ENCODE measurements at regions not wholly inside any gene's neighbourhood (a gene's known extent, or its start where the extent isn't known, plus 50 kb on each side); places are given as distances from the start of the nearest gene placed in this dataset.
"Not testable (repeated sequence)": the region's sequence is repeated elsewhere in the genome, so short reads cannot be mapped to it uniquely, and the experiment has no call there.

- TF ChIP-seq CTCF (IDR thresholded peaks at IDR 0.05; ENCODE audit: low read depth, low read length), result no peak
- Histone ChIP-seq H3K9me3 (no peaks in the 10 kb centered on the region), H3K4me1 (no peaks in the 10 kb centered on the region), H3K36me3 (no peaks in the 10 kb centered on the region), H3K27me3 (no peaks in the 10 kb centered on the region), H3K4me3 (ENCODE audit: low read depth, low read length) (no peak overlapping the region)
- DNase-seq, result no peak
These were observed 751.2 kb upstream of the NRXN1 start for GRCh38 chr2:51782921-51783765.

- no peaks in the 10 kb centered on the region for H3K4me1 ChIP-seq
- no peak overlapping the region for H3K4me3 ChIP-seq (ENCODE audit: low read depth, low read length)
- DNase-seq, result no peak
- no peaks in the 10 kb centered on the region for H3K27me3 ChIP-seq
- no peaks in the 10 kb centered on the region for H3K36me3 ChIP-seq
- no peak for TF ChIP-seq CTCF (IDR thresholded peaks at IDR 0.05; ENCODE audit: low read depth, low read length)
- no peaks in the 10 kb centered on the region for H3K9me3 ChIP-seq
These were observed 749.8 kb upstream of the NRXN1 start for GRCh38 chr2:51781691-51782090.

- H3K36me3 ChIP-seq, result no peaks in the 10 kb centered on the region
- H3K4me3 ChIP-seq (ENCODE audit: low read depth, low read length), result no peak overlapping the region
- no peaks in the 10 kb centered on the region for H3K4me1 ChIP-seq
- no peak for TF ChIP-seq CTCF (IDR thresholded peaks at IDR 0.05; ENCODE audit: low read depth, low read length)
- no peak for DNase-seq
- H3K27me3 ChIP-seq, result no peaks in the 10 kb centered on the region
- H3K9me3 ChIP-seq, result no peaks in the 10 kb centered on the region
These were observed 748.4 kb upstream of the NRXN1 start for GRCh38 chr2:51780353-51780752.

- not testable (repeated sequence) for H3K4me1 ChIP-seq; H3K9me3 ChIP-seq; H3K36me3 ChIP-seq; DNase-seq; H3K27me3 ChIP-seq; H3K4me3 ChIP-seq (ENCODE audit: low read depth, low read length)
These were observed 747.8 kb upstream of the NRXN1 start for GRCh38 chr2:51779723-51780122.

- no peaks in the 10 kb centered on the region for H3K27me3 ChIP-seq
- no peaks in the 10 kb centered on the region for H3K36me3 ChIP-seq
- no peak overlapping the region for H3K4me3 ChIP-seq (ENCODE audit: low read depth, low read length)
- DNase-seq, result no peak
- H3K4me1 ChIP-seq, result no peaks in the 10 kb centered on the region
- no peaks in the 10 kb centered on the region for H3K9me3 ChIP-seq
- no peak for TF ChIP-seq CTCF (IDR thresholded peaks at IDR 0.05; ENCODE audit: low read depth, low read length)
These were observed 746.9 kb upstream of the NRXN1 start for GRCh38 chr2:51778806-51779205.

GRCh38 chr2:51774606-51775005 is 742.7 kb upstream of the NRXN1 start:
- not testable (repeated sequence) for H3K27me3 ChIP-seq; H3K4me3 ChIP-seq (ENCODE audit: low read depth, low read length); H3K9me3 ChIP-seq; H3K36me3 ChIP-seq; DNase-seq; H3K4me1 ChIP-seq

GRCh38 chr2:51760441-51760840 is 728.5 kb upstream of the NRXN1 start:
- no peak for TF ChIP-seq CTCF (IDR thresholded peaks at IDR 0.05; ENCODE audit: low read depth, low read length)
- H3K4me1 ChIP-seq, result no peaks in the 10 kb centered on the region
- no peak overlapping the region for H3K4me3 ChIP-seq (ENCODE audit: low read depth, low read length)
- H3K9me3 ChIP-seq, result no peaks in the 10 kb centered on the region
- no peaks in the 10 kb centered on the region for H3K36me3 ChIP-seq
- no peak for DNase-seq
- no peaks in the 10 kb centered on the region for H3K27me3 ChIP-seq

Data from BE2C (cell line).